ENCODE measurements at regions not wholly inside any gene's neighbourhood (a gene's known extent, or its start where the extent isn't known, plus 50 kb on each side); places are given as distances from the start of the nearest gene placed in this dataset.

DNA sequence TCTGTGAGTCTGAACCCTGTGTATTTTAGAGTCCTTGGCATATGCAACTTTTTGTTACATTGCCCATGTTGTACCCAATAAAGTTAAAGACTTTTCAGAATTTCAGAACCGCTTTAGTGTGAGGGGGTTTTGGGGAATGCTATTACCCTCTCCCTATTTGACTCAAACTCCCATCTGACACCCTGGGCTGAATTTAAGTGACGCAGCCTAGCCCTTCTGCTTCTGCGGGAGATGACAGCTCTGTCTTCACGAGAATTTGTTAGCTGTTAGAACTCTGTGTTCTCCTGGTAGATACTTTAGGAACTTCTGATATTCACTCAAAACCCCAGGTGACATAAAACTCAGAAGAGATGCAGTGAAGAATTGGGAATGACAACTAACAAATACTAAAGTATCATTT is 500.6 kb upstream of the ID4 start:
- Histone ChIP-seq H3K4me2 (ENCODE audit: low read length) (no peak overlapping the region), H3K36me3 (ENCODE audit: insufficient read depth, low read length) (no peaks in the 10 kb centered on the region), H3K27ac (ENCODE audit: low read length) (no peak overlapping the region), H3F3A (ENCODE audit: insufficient read depth, low read length, poor library complexity, severe bottlenecking) (no peaks in the 10 kb centered on the region), H3K79me2 (replicated peaks; ENCODE audit: insufficient read depth, low read length) (no peaks in the 10 kb centered on the region), H3K9me2 (ENCODE audit: insufficient read depth, low read length) (no peaks in the 10 kb centered on the region), H3K9me3 (ENCODE audit: low read length) (no peaks in the 10 kb centered on the region), H2AFZ (ENCODE audit: low read depth, low read length) (no peak overlapping the region), H4K20me1 (ENCODE audit: insufficient read depth) (no peaks in the 10 kb centered on the region), H3K27me3 (ENCODE audit: insufficient read depth, low read depth, low read length) (no peaks in the 10 kb centered on the region), H3K4me3 (ENCODE audit: low read length) (no peak overlapping the region), H3K9ac (ENCODE audit: low read length) (no peak overlapping the region)
- no peak for TF ChIP-seq SMC3 (conservative IDR thresholded peaks at IDR 0.05; ENCODE audit: poor library complexity)
- TF ChIP-seq TAF1 (IDR thresholded peaks at IDR 0.05; ENCODE audit: low read depth) = no peak

DNA sequence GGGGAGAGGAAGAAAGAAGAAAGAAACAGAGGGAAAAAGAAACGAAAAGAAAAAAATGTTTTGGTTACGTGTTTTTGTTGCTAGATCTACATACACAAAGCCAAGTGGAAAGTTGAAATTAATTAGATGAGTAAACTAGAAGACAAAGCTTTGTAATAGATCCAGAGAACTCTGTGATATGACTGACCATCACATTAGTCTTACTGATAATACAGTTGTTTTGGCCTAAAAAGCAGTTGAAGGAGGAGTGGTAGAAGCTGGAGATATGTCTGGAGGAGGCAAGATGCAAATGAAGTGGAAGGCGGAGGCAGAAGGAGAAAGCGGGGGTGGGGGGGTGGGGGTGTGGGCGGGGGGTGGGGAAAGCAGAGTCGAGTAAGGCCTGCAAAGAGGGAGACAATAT is 500.1 kb upstream of the ID4 start:
- H2AFZ ChIP-seq (ENCODE audit: low read depth, low read length) = no peak overlapping the region

DNA sequence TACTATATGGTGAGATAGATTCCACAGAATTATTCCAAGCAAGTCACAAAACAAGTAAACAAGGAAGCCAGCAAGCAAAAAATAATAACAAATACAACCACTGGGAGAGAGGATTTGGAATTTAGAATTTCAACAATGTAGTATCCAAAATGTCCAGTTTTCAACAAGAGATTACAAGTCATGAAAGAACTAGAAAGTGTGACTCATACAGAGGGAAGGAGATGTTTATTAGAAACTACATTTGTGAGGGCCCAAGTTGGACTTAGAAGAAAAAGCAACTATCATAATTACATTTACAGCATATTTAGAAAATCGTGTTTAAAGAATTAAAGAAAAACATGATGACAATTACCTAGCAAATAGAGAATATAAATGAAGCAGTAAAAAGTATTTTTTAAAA is 494.6 kb upstream of the ID4 start:
- H3K79me2 ChIP-seq (replicated peaks; ENCODE audit: insufficient read depth, low read length) = no peaks in the 10 kb centered on the region
- no peaks in the 10 kb centered on the region for H4K20me1 ChIP-seq (ENCODE audit: insufficient read depth)
- H3F3A ChIP-seq (ENCODE audit: insufficient read depth, low read length, poor library complexity, severe bottlenecking) = no peaks in the 10 kb centered on the region
- no peak overlapping the region for H3K4me3 ChIP-seq (ENCODE audit: low read length)
- H3K9me2 ChIP-seq (ENCODE audit: insufficient read depth, low read length) = no peaks in the 10 kb centered on the region
- H3K27me3 ChIP-seq (ENCODE audit: insufficient read depth, low read depth, low read length) = no peaks in the 10 kb centered on the region
- no peak overlapping the region for H3K4me2 ChIP-seq (ENCODE audit: low read length)
- TF ChIP-seq EP300 (conservative IDR thresholded peaks at IDR 0.05; ENCODE audit: poor library complexity, severe bottlenecking) (no peak), POLR2AphosphoS5 (IDR thresholded peaks at IDR 0.05) (no peak), TAF1 (IDR thresholded peaks at IDR 0.05; ENCODE audit: low read depth) (no peak), EZH2 (IDR thresholded peaks at IDR 0.05; ENCODE audit: borderline replicate concordance, insufficient read depth, low read length, poor library complexity, severe bottlenecking) (no peak), MXI1 (conservative IDR thresholded peaks at IDR 0.05; ENCODE audit: poor library complexity, severe bottlenecking) (no peak), SMC3 (conservative IDR thresholded peaks at IDR 0.05; ENCODE audit: poor library complexity) (no peak), RAD21 (conservative IDR thresholded peaks at IDR 0.05) (no peak)
- TF ChIP-seq, protein P1, sequence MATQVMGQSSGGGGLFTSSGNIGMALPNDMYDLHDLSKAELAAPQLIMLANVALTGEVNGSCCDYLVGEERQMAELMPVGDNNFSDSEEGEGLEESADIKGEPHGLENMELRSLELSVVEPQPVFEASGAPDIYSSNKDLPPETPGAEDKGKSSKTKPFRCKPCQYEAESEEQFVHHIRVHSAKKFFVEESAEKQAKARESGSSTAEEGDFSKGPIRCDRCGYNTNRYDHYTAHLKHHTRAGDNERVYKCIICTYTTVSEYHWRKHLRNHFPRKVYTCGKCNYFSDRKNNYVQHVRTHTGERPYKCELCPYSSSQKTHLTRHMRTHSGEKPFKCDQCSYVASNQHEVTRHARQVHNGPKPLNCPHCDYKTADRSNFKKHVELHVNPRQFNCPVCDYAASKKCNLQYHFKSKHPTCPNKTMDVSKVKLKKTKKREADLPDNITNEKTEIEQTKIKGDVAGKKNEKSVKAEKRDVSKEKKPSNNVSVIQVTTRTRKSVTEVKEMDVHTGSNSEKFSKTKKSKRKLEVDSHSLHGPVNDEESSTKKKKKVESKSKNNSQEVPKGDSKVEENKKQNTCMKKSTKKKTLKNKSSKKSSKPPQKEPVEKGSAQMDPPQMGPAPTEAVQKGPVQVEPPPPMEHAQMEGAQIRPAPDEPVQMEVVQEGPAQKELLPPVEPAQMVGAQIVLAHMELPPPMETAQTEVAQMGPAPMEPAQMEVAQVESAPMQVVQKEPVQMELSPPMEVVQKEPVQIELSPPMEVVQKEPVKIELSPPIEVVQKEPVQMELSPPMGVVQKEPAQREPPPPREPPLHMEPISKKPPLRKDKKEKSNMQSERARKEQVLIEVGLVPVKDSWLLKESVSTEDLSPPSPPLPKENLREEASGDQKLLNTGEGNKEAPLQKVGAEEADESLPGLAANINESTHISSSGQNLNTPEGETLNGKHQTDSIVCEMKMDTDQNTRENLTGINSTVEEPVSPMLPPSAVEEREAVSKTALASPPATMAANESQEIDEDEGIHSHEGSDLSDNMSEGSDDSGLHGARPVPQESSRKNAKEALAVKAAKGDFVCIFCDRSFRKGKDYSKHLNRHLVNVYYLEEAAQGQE (IDR thresholded peaks at IDR 0.05; ENCODE audit: borderline replicate concordance) = no peak
- TF ChIP-seq, protein P2, sequence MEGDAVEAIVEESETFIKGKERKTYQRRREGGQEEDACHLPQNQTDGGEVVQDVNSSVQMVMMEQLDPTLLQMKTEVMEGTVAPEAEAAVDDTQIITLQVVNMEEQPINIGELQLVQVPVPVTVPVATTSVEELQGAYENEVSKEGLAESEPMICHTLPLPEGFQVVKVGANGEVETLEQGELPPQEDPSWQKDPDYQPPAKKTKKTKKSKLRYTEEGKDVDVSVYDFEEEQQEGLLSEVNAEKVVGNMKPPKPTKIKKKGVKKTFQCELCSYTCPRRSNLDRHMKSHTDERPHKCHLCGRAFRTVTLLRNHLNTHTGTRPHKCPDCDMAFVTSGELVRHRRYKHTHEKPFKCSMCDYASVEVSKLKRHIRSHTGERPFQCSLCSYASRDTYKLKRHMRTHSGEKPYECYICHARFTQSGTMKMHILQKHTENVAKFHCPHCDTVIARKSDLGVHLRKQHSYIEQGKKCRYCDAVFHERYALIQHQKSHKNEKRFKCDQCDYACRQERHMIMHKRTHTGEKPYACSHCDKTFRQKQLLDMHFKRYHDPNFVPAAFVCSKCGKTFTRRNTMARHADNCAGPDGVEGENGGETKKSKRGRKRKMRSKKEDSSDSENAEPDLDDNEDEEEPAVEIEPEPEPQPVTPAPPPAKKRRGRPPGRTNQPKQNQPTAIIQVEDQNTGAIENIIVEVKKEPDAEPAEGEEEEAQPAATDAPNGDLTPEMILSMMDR (IDR thresholded peaks at IDR 0.05; ENCODE audit: poor library complexity, severe bottlenecking) = no peak
- no peaks in the 10 kb centered on the region for H3K9me3 ChIP-seq (ENCODE audit: low read length)
- H3K9ac ChIP-seq (ENCODE audit: low read length) = no peak overlapping the region
- no peaks in the 10 kb centered on the region for H3K36me3 ChIP-seq (ENCODE audit: insufficient read depth, low read length)
- no peak overlapping the region for H2AFZ ChIP-seq (ENCODE audit: low read depth, low read length)
- no peak overlapping the region for H3K27ac ChIP-seq (ENCODE audit: low read length)

More for the DNA sequence above, 500.1 kb upstream of the ID4 start:
- Histone ChIP-seq H3K79me2 (replicated peaks; ENCODE audit: insufficient read depth, low read length) (no peaks in the 10 kb centered on the region), H3K9ac (ENCODE audit: low read length) (no peak overlapping the region), H3K4me2 (ENCODE audit: low read length) (no peak overlapping the region), H3K9me2 (ENCODE audit: insufficient read depth, low read length) (no peaks in the 10 kb centered on the region), H3K27me3 (ENCODE audit: insufficient read depth, low read depth, low read length) (no peaks in the 10 kb centered on the region), H3K36me3 (ENCODE audit: insufficient read depth, low read length) (no peaks in the 10 kb centered on the region), H4K20me1 (ENCODE audit: insufficient read depth) (no peaks in the 10 kb centered on the region), H3K9me3 (ENCODE audit: low read length) (no peaks in the 10 kb centered on the region), H3K27ac (ENCODE audit: low read length) (no peak overlapping the region), H3F3A (ENCODE audit: insufficient read depth, low read length, poor library complexity, severe bottlenecking) (no peaks in the 10 kb centered on the region), H3K4me3 (ENCODE audit: low read length) (no peak overlapping the region)
- TF ChIP-seq EP300 (conservative IDR thresholded peaks at IDR 0.05; ENCODE audit: poor library complexity, severe bottlenecking) = no peak
- no peak for TF ChIP-seq EZH2 (IDR thresholded peaks at IDR 0.05; ENCODE audit: borderline replicate concordance, insufficient read depth, low read length, poor library complexity, severe bottlenecking)
- no peak for TF ChIP-seq SMC3 (conservative IDR thresholded peaks at IDR 0.05; ENCODE audit: poor library complexity)
